NCI-H345 treated with DMSO at 0.1 percent for 48 hours (cell line): ENCODE measurements at regions not wholly inside any gene's neighbourhood (a gene's known extent, or its start where the extent isn't known, plus 50 kb on each side); places are given as distances from the start of the nearest gene placed in this dataset.

Experiments
- DNase-seq: peaks from one replicate; lab custom pipeline; 2025; ENCODE audit not compliant: unreplicated experiment; lab: John Stamatoyannopoulos, UW

DNA sequence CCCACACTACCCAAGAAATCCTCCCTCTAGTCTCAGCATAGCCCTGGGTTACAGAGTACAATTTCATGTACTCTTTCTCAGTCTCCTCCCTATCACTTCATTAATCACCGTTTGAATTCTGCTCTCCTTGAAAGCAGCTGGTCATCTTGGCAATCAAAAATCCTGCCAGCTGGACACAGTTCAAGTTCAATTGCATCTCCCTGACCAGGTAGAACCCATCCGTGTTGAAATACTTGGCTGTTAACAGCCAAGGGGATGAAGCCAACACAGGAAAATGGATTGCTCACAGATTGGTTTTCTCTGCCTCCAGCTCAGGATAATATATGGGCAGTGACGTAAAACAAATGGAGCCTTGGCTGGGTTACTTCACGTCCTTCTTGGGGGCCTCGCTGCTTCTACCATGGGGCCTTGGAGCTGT is 55.1 kb upstream of the GRK3 start:
- no peak for DNase-seq

- no peak for DNase-seq
These were observed 53.6 kb upstream of the GRK3 start for GRCh38 chr22:25510876-25511275.

GRCh38 chr22:25511725-25512124 is 52.8 kb upstream of the GRK3 start:
- no peak for DNase-seq

- no peak for DNase-seq
These were observed 49.9 kb upstream of the GRK3 start for GRCh38 chr22:25514436-25515180.
